Smooth muscle cell (in vitro differentiated cells): ENCODE measurements at regions not wholly inside any gene's neighbourhood (a gene's known extent, or its start where the extent isn't known, plus 50 kb on each side); places are given as distances from the start of the nearest gene placed in this dataset.

Source experiments
- DNase-seq: peaks from one replicate; lab custom pipeline; 2025; ENCODE audit not compliant: unreplicated experiment; lab: John Stamatoyannopoulos, UW
- H2AFZ ChIP-seq: fragments of 200-600 bp; sonication (generic); 2 replicates; pipeline ENCODE4 v1.6.0; 2016; ENCODE audit warnings: antibody characterized with exemption, low read depth, mild to moderate bottlenecking
- H3F3A ChIP-seq: fragments of 200-600 bp; sonication (generic); 2 replicates; pipeline ENCODE4 v1.6.0; 2017; ENCODE audit warnings: antibody characterized with exemption, low read depth
- H3K27ac ChIP-seq: fragments of 200-600 bp; sonication (generic); 2 replicates; pipeline ENCODE4 v1.5.1; 2016; ENCODE audit warnings: low read depth, mild to moderate bottlenecking
- H3K27me3 ChIP-seq: fragments of 200-600 bp; sonication (generic); 2 replicates; pipeline ENCODE4 v1.6.1; 2016; ENCODE audit warnings: low read depth, mild to moderate bottlenecking
- H3K36me3 ChIP-seq: fragments of 200-600 bp; sonication (generic); 2 replicates; pipeline ENCODE4 v1.5.1; 2016; ENCODE audit warnings: low read depth
- H3K4me1 ChIP-seq: fragments of 200-600 bp; sonication (generic); 2 replicates; pipeline ENCODE4 v1.5.1; 2016; ENCODE audit warnings: low read depth
- H3K4me2 ChIP-seq: fragments of 200-600 bp; sonication (generic); 2 replicates; pipeline ENCODE4 v1.6.0; 2016; ENCODE audit warnings: mild to moderate bottlenecking
- H3K4me3 ChIP-seq: fragments of 200-600 bp; sonication (generic); 2 replicates; pipeline ENCODE4 v1.5.1; 2016; ENCODE audit warnings: mild to moderate bottlenecking
- H3K79me2 ChIP-seq: fragments of 200-600 bp; sonication (generic); 2 replicates; pipeline ENCODE4 v1.6.0; 2016; ENCODE audit warnings: low read depth, mild to moderate bottlenecking
- H3K9ac ChIP-seq: fragments of 200-600 bp; sonication (generic); 2 replicates; pipeline ENCODE4 v1.6.0; 2016; ENCODE audit warnings: low read depth
- H3K9me3 ChIP-seq: fragments of 200-600 bp; sonication (generic); replicated peaks from 2 replicates; pipeline ENCODE4 v1.5.1; 2016; ENCODE audit warnings: low read depth
- H4K20me1 ChIP-seq: fragments of 200-600 bp; sonication (generic); 2 replicates; pipeline ENCODE4 v1.6.0; 2016; ENCODE audit warnings: low read depth
- WGBS: methylation state at CpG from one replicate; pipeline ENCODE4 v1.1.7; 2016; ENCODE audit warnings: low lambda C conversion rate; 5-methylcytosine and 5-hydroxymethylcytosine counted together
- TF ChIP-seq, protein P1 (sequence below): fragments of 200-600 bp; sonication (generic); IDR thresholded peaks from 2 replicates; pipeline ENCODE4 v1.5.1; 2017; ENCODE audit warnings: borderline replicate concordance, mild to moderate bottlenecking, antibody characterized with exemption; ENCODE audit not compliant: insufficient read depth, poor library complexity, severe bottlenecking

DNA sequence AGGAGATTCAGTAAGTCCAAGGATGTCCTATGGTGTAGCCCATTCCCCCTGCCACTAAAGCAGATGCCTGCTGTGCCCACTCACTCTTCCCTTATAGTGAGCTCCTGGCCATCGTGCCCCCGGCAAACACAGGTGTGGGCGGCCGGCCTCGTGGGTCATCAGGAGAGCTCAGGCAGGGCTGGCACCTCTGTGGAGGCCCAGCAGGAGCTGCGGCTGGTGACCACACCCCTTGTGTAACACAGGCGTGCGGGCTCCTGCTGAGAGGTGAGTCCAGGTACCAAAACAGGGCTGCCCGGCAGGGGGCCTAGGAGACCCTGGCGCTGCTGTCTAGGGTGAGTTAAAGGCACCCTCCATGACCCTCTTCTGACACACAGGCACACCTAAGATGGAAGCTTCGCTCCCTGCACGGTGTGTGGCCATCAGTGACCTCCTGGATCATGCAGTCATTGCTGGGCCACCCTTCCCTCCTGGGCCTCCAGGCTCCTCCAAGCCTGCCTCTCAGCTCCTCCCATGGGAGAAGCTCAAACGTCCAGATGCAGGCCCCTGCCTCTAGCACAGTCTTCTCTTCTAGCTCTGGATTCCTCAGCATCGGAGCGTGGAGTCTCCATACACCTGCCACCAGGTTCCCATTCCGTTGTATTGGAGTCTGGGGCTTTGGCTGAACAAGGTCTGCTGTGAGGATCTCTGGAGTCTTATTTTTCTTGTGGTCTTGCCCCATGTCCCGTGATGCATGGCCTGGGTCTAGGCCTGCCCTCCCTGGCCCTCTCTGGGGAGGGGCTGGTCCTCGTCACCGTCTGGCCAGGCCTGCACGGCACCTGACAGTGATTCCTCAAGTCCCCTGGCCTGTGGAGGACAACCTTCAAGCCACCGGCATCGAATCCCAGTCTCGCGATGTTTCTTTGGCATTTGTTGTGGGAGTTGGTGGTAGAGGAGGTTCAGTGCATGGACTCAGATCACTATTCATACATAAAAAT lies 246.9 kb downstream of the ACKR3 start:
- Histone ChIP-seq H3K27ac (no peak overlapping the region), H3K27me3 (no peaks in the 10 kb centered on the region), H3K36me3 (no peaks in the 10 kb centered on the region), H3F3A (no peaks in the 10 kb centered on the region), H3K4me1 (no peaks in the 10 kb centered on the region), H3K4me3 (no peak overlapping the region), H3K79me2 (no peaks in the 10 kb centered on the region), H2AFZ (no peak overlapping the region), H3K9ac (no peak overlapping the region), H3K4me2 (no peak overlapping the region), H4K20me1 (no peaks in the 10 kb centered on the region), H3K9me3 (no peaks in the 10 kb centered on the region)
- TF ChIP-seq, protein P1, sequence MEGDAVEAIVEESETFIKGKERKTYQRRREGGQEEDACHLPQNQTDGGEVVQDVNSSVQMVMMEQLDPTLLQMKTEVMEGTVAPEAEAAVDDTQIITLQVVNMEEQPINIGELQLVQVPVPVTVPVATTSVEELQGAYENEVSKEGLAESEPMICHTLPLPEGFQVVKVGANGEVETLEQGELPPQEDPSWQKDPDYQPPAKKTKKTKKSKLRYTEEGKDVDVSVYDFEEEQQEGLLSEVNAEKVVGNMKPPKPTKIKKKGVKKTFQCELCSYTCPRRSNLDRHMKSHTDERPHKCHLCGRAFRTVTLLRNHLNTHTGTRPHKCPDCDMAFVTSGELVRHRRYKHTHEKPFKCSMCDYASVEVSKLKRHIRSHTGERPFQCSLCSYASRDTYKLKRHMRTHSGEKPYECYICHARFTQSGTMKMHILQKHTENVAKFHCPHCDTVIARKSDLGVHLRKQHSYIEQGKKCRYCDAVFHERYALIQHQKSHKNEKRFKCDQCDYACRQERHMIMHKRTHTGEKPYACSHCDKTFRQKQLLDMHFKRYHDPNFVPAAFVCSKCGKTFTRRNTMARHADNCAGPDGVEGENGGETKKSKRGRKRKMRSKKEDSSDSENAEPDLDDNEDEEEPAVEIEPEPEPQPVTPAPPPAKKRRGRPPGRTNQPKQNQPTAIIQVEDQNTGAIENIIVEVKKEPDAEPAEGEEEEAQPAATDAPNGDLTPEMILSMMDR, result no peak
- 96% methylated on average over 24 of the region's 24 CpGs for WGBS
- no peak for DNase-seq

DNA sequence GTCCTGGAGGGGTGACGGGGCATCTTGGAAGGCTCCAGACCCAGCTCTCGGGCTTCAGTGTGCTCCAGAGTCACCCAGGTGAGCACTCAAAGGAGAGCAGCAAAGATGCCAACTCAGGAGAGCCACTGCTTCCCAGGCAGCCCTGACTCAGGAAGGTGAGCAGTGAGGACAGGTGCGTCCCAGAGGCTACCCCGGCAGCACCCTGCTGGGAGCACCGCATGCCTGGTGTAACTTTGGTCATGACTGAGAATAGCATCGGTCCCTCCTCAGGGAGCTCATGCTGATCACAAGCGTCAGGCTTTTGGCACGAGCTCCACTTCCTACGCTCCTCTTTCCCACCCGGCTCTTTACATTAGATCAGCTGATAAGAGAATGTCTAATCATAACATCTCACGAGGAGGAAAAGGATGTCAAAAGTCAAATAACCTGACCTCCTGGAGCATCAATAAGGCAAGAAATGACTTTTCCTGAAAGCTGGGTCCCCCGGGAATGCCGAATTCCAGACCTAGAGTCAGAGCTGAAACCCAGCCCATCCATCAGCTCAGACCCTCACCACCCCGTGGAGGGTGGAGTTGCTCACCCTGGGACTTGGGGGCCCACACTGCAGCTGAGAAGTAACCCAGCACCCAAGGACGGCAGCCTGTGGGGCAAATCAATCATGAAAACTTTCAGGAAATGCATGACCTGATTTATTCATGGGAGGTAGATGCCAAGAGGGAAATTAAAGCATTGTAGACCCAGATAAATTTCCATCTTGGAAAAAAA lies 248.8 kb downstream of the ACKR3 start:
- no peaks in the 10 kb centered on the region for H3K36me3 ChIP-seq
- H3K27me3 ChIP-seq, result no peaks in the 10 kb centered on the region
- 93% methylated on average over 15 of the region's 15 CpGs for WGBS
- H4K20me1 ChIP-seq, result no peaks in the 10 kb centered on the region
- H3F3A ChIP-seq, result no peaks in the 10 kb centered on the region
- H3K4me3 ChIP-seq, result no peak overlapping the region
- no peaks in the 10 kb centered on the region for H3K9me3 ChIP-seq
- H3K27ac ChIP-seq, result no peak overlapping the region
- H3K79me2 ChIP-seq, result no peaks in the 10 kb centered on the region
- TF ChIP-seq, protein P1, result no peak
- peaks cover 5% of the 10 kb centered on the region for H3K4me1 ChIP-seq
- DNase-seq, result no peak
- no peak overlapping the region for H2AFZ ChIP-seq
- no peak overlapping the region for H3K4me2 ChIP-seq
- H3K9ac ChIP-seq, result no peak overlapping the region

DNA sequence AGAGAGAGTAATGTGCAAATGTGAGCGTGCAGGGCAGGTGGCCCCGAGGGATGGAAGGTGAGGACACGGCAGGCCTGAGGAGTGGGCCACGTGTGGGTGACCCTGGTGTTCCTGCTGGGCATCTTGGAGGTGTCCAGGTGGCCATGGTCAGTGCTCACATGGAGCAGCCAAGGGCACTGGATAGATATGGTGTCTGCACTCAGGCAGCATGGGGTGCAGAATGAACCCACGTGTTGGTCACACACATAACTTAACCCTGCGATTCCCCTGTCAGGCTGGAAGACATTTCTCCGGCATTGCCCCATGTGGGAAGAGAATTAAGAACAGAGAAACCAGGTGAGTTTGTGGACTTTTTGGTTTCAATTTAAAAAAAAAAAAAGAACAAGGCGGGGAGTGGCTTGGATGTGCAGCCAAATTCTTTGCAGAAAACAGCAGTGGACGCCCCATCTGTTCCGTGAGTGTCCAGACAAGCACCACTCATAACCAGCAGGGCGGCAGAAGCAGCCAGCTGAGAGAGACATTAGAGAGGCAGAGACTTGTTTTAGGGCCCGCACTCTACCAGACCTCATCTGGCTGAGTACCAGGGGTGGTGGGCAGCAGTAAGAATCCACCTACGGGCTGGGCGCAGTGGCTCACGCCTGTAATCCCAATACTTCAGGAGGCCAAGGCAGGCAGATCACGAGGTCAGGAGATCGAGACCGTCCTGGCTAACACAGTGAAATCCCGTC lies 249.8 kb downstream of the ACKR3 start:
- Histone ChIP-seq H3K4me1 (peaks cover 12% of the 10 kb centered on the region), H3K27me3 (no peaks in the 10 kb centered on the region), H3K79me2 (no peaks in the 10 kb centered on the region), H4K20me1 (no peaks in the 10 kb centered on the region), H3K9ac (no peak overlapping the region), H3K4me2 (no peak overlapping the region), H3F3A (no peaks in the 10 kb centered on the region), H3K27ac (no peak overlapping the region), H3K4me3 (no peak overlapping the region), H2AFZ (no peak overlapping the region), H3K36me3 (no peaks in the 10 kb centered on the region), H3K9me3 (no peaks in the 10 kb centered on the region)
- WGBS, result 96% methylated on average over 19 of the region's 19 CpGs
- no peak for DNase-seq
- TF ChIP-seq, protein P1, result no peak
